ENCODE measurements at regions not wholly inside any gene's neighbourhood (a gene's known extent, or its start where the extent isn't known, plus 50 kb on each side); places are given as distances from the start of the nearest gene placed in this dataset.

- TF ChIP-seq CTCF (conservative IDR thresholded peaks at IDR 0.05; ENCODE audit: low read depth, low read length) (no peak), MXI1 (IDR thresholded peaks at IDR 0.05; ENCODE audit: borderline replicate concordance, low read depth, low read length) (no peak), MAFK (IDR thresholded peaks at IDR 0.05; ENCODE audit: low read depth, low read length) (no peak), RAD21 (IDR thresholded peaks at IDR 0.05; ENCODE audit: low read length) (no peak), USF2 (IDR thresholded peaks at IDR 0.05; ENCODE audit: low read depth, low read length) (no peak), POLR2A (IDR thresholded peaks at IDR 0.05; ENCODE audit: low read depth, low read length) (no peak), CEBPB (IDR thresholded peaks at IDR 0.05; ENCODE audit: low read depth, low read length) (no peak), RFX5 (IDR thresholded peaks at IDR 0.05; ENCODE audit: low read depth, low read length) (no peak), CHD1 (IDR thresholded peaks at IDR 0.05; ENCODE audit: low read depth, low read length) (no peak), MAZ (IDR thresholded peaks at IDR 0.05; ENCODE audit: borderline replicate concordance, low read depth, low read length) (no peak), RCOR1 (IDR thresholded peaks at IDR 0.05; ENCODE audit: insufficient replicate concordance, low read length) (no peak), FOS (IDR thresholded peaks at IDR 0.05; ENCODE audit: low read depth, low read length) (no peak), SMC3 (IDR thresholded peaks at IDR 0.05; ENCODE audit: low read depth, low read length) (no peak)
Observed at GRCh38 chr12:24356240-24356804, 406.9 kb upstream of the SOX5 start.

Measured in IMR-90 (cell line).